ENCODE measurements at regions not wholly inside any gene's neighbourhood (a gene's known extent, or its start where the extent isn't known, plus 50 kb on each side); places are given as distances from the start of the nearest gene placed in this dataset.

DNA sequence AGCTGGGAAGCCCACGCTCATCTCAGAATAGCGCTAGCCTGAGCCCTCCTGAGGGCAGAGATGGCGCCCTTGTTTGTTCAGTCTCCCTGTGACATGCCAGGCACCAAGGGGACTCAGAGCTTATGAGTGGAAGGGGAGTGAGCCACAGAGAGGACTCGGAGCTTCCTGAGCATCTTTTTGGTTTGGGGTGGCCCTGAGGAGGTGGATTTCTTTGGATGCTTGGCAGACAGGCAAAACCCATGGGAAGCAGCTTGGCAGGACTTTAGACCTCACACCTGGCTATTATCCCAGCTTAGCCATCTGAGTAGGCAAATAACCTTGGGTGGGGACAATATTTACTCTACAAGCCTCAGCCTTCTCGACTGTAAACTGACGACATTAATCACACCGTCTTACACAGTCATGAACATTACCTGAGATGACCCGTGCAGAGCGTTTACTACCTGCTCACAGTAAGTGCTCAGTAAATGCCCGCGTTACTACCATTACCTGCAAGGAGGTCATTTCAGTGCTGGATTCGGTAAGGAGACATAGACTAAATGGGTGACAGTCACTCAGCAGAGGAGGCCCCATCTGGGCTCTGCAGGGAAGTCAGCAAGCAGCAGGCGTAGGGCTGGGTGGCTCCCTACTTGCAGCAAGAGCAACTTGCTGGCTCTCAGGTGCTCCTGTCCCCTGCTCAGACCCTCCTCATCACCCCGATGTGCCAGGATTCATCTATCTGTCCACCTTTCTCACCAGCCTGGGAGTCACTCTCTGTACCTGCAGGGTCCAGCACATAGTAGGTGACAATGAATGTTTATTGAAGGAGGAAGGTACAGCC, 54.9 kb downstream of the KLHDC7A start:
- DNase-seq (ENCODE audit: low spot score) = peak; percentile 27

DNA sequence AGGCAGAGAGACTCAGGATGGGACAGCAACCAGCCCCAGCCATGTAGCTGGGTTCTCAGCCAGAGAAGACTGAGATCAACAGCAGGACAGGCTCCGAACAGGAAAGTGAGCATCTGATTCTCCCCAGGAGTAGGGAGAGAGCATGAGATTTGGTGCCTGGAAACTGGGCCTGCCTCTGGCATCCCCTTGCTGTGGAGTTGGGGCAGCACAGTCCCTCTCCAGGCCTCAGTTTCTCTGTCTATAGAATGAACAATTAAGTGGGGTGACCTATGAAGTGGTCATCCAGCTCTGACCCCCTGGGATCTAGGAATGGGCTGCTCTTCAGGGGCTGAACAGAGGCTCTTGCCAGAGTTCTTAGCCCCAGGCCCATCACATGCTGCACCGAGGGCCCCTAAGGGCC, 55.6 kb downstream of the KLHDC7A start:
- no peak for DNase-seq (ENCODE audit: low spot score)

GRCh38 chr1:18536915-18537314, 56.2 kb downstream of the KLHDC7A start:
- DNase-seq (ENCODE audit: low spot score) = no peak

- DNase-seq (ENCODE audit: low spot score) = peak; percentile 42
Measured at GRCh38 chr1:18537386-18538306, 56.9 kb downstream of the KLHDC7A start.

- peak; percentile 24 for DNase-seq (ENCODE audit: low spot score)
Measured at GRCh38 chr1:18539171-18539570, 58.4 kb downstream of the KLHDC7A start.

DNA sequence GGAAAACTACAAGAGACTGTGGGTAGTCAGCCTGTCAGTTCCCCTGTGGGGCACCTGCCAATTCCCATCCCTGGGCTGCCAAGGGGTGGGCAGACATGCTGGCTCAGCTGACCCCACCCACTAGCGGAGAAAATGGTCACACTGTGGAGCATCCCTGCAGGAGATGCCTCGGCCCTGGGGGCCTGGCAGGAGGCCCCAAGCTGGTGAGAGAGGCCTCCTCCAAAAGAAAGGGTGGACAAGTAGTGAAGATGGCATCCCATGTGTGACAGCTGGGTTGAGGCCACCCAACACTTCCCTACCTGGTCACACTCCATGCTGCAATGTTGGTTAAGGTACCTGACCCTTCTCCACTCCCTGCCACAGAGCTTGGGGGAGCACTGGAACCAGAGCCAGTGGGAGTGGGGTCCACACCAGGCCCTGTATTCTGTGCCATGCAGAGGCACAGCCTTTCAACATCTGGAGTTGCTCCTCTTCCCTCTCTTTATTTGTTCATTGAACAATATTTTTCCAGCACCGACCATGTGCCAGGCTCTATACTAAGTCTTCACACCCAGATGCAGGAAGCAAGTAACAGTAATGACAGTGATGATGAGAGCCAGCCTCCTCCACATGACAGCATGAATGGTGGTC, 59.5 kb downstream of the KLHDC7A start:
- DNase-seq (ENCODE audit: low spot score) = peak; percentile 21

DNA sequence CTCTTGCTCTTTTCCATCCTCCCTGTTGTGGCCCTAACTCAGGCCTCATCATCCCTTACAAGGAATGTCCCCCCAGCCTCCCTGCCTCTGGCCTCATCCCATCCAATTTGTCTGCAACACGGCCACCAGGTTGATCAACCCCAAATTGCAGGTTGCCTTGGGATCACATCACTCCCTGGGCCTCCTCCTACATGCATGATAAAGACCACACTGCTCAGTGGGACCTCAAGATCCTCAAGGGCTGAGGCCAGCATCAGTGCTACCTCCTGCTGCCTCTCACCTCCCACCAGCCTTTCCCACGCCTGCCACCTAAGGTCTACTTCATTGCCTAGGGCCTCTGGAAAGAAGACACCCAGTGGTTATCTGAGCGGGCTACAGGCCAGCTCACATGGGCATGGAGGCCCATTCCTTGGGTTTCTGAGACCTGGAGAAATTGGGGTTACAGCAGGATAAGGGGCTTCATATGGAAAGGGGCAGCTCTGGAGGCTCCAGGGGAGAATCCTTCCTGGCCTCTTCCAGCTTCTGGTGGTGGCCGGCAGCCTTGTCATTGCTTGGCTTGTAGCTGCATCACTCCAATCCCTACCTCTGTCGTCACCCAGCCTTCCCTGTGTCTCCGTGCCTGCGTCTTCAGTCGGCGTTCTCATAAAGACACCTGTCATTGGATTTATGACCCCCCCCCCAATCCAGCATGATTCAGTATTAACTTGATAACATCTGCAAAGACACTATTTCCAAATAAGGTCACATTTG, 60.5 kb downstream of the KLHDC7A start:
- peak; percentile 25 for DNase-seq (ENCODE audit: low spot score)

DNA sequence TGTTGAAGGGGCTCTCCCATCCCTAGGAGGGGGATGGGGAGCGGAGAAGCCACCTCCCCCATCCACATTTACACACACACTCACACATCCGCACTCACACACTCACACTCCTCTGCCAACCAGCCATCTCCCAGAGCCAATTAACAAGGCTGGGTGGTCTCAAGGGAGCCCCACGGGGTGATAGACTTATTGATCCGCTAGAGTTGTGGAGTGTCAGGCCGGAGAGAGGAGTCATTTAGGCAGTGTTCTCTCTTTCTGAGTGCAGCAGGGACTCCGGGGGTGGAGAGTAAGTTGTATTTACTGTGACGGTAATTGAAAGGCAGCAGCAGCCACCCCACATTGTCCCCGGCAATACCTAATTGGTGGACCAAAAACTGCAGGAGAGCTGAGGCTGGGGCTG, 61.6 kb downstream of the KLHDC7A start:
- no peak for DNase-seq (ENCODE audit: low spot score)

DNA sequence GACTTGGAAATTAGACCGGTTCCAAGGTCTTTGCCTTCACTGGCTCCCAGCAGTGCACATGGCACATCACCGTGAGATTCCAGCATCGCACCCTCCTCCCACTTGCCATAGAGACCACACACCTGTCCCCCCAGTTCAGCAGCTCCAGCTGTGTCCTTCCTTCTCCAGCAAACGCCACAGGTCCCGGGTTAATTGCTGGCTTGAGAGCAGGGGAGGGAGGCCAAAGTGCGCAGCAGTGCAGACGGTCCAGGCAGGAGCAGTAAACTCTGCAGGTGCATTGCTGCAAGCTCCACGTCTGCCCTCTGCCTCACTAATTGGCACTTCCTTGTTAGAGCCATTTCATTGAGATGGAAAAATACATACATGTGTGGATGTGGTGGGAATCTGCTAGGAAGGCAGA, 65.3 kb downstream of the KLHDC7A start:
- no peak for DNase-seq (ENCODE audit: low spot score)

DNA sequence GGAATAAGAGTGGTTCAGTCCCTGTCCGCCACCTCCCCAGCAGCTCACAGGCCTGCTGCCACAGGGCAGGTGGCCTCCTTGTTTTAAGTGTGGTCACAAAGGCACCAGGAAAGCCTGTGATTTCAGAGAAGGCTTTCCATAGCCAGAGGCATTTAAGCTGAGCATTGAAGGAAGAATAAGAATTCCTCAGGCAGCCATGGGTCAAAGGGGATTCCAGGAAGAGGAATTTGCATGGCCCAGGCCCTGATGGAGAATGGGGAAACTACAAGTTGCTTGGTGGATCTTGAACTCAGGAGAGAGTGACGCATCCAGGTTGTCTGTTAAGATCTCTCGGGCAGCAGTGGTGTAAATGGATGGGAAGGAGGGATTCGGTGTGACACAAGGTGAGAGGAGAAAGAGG, 66.7 kb downstream of the KLHDC7A start:
- DNase-seq (ENCODE audit: low spot score) = no peak

DNA sequence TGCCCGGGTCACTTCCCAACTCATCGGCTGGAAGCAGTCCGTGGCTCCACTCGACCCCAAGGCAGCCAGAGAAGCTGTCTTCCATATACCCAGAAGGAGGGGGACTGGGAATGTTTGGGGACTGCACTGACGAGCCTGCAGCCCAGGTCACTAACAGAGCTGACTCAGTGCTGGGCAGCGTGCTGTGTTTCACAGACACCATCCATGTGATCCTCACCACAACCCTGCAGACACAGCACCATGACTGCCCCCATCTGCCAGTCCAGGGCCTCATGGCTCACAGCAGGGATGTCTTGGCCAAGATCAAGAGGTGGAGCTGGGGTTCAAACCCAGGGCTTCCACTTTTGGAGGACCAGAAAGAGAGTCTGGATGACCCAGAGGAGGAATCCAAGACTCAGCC, 67.9 kb downstream of the KLHDC7A start:
- no peak for DNase-seq (ENCODE audit: low spot score)

GRCh38 chr1:18549106-18549505, 68.4 kb downstream of the KLHDC7A start:
- no peak for DNase-seq (ENCODE audit: low spot score)

DNA sequence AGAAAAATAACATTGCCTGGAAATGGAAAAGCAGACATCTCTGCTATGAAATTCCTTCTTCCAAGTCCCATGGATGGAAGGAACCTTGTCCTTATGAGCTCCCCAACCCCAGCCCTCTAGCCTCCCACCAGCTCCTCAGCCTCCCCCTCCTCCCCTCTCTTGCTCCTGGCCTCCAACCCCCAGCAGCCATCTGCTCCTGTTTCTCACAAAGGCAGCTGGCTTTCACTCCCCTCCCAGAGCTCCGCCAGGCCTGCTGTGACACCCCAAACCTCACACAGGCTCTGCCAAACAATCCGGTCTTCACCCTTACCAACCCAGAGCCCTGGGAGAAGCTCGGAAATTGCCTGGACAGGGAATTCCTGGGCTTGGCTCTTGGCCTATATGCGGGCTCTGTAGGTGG, 69.2 kb downstream of the KLHDC7A start:
- no peak for DNase-seq (ENCODE audit: low spot score)

DNA sequence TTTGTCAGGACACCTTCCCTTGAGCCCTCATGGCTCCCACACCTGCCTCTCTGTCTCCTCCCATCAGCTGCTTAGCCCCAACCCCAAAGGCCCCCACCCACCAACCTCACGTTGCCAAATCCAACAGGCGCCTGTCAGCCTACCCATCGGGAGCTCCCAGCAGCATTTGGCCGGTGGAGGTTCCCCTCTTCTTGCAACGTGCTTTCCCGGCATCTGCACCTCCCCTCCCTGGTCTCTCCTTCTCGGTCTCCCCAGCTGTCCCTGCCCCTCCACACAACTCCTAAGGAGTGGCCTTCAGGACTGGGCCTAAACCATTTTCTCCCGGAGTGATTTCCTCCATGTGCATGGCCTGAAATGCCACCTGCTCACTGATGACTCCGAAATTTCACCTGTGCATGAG, 71.9 kb downstream of the KLHDC7A start:
- no peak for DNase-seq (ENCODE audit: low spot score)

DNA sequence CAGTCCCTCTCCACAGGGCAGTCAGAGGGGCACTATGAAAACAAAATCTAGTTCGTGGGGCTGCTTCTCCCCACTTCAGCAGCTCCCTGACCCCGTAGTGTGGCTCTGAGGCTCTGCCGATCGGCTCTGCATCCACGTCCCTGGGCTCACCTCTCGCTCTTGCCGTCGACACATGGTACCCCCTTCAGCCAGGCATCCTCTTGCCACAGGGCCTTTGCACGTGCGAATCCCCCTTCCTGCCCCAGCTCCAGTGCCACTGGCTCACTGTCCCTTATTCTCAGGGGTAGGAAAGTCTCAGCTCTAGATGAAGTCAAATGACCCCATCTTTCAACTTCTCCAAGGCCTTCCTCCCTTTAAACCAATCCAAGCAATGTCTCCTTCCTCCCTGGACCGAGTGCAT, 72.7 kb downstream of the KLHDC7A start:
- no peak for DNase-seq (ENCODE audit: low spot score)

GRCh38 chr1:18554099-18554498, 73.4 kb downstream of the KLHDC7A start:
- DNase-seq (ENCODE audit: low spot score) = no peak

DNA sequence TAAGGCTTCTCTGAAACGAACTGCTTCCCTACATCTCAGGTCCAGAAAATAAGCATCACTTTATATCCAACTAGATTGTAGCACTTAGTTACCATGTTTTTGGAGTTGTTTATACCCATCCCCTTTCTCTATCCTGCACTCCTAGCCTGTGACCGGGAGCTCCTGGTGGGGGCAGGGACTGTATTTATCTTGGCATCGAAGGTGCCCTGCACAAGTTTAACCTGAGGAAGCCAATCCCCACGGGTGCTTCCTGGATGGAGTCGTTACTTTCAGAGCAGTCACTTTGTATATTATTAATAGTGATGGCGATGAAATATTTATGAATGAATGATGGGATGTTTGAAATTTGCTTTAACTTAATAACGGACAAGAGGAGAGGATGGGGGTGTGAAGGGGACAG, 73.9 kb downstream of the KLHDC7A start:
- no peak for DNase-seq (ENCODE audit: low spot score)

GRCh38 chr1:18555036-18555435, 74.3 kb downstream of the KLHDC7A start:
- DNase-seq (ENCODE audit: low spot score) = no peak

DNA sequence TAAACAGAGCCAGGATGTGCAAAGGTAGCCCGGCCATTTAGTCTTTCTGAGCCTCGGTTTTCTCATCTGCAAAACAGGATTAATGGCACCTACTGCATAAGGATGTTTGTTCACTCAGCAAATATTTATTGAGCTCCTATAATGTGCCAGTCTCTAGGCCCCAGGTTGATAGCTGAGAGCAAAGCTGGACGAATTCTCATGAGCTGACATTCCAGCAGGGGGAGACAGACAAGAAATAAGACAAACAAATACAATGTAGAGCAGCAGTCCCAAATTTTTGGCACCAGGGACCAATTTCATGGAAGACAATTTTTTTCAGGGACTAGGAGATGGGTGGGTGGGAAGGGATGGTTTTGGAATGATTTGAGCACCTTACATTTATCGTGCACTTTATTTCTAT, 74.3 kb upstream of the PAX7 start:
- no peak for DNase-seq (ENCODE audit: low spot score)

DNA sequence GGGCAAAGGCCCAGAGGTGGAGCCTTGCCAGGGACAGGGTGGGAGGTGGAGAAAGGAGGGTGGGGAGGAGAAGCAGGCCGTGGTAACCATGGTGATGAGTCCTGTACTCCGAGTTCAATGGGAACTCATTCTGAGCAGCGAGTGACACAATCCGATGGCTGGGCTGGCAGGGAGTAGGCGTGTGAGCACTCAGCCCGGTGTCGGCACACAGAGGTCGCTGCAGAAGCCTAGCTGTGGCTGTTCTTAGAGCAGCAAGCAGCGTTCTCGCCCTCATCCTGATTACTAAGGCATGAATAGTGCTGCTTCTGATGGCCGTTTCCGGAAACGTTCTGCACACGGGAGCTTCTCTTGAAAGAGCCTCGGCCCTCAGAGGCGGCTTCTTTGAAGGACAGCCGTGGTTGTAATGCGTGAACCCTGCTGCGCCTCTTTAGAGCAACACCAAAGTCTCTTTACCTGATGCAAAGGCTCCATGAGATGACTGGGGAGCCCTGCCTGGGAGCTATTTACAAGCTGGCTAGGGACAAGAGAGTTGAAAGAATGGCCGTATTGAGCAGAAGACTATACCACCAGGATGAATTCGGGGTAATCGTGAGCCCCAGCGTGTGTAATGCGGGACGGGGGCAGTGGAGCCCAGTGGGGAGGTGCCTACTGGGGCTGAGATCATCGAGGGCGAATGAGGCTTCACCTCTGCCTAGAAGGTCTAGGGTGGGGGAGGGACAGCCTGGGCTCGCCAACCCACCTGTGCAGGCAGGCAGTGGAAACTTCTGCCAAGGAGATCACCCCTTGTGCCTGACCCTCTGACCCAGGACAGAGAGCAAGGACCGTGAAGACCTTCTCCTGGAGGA, 72.8 kb upstream of the PAX7 start:
- peak; percentile 80 for DNase-seq (ENCODE audit: low spot score)

DNA sequence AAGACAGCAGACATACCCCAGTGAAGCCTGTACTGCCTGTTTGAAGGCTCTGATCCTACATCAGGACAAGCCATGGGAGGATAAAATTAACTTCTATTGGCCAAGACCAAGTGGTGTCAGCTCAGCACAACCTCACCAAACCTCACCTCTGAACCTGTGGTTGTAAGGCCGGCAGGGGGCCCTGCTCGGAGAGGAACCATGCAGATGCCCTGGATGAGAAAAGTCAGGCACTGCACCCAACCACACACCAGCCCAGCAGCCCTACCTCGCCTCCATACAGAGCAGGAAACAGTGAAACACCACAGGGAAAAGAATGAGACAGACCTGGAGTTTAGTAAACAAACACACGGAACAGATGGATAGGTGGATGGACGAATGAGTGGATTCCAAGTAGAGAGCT, 70.0 kb upstream of the PAX7 start:
- no peak for DNase-seq (ENCODE audit: low spot score)

Measured in ecto neural progenitor cell (in vitro differentiated cells).